Kidney (tissue), 10 donors: ENCODE measurements at regions not wholly inside any gene's neighbourhood (a gene's known extent, or its start where the extent isn't known, plus 50 kb on each side); places are given as distances from the start of the nearest gene placed in this dataset.
"Not testable (repeated sequence)": the region's sequence is repeated elsewhere in the genome, so short reads cannot be mapped to it uniquely, and the experiment has no call there.

Experiments used
- DNase-seq, 5 donors: peaks; one replicate each; pipeline ENCODE4 v3.0.0-alpha.2; 2013 to 2020
- FAIRE-seq: peaks from 2 replicates; lab custom pipeline; 2012; peaks lifted over from hg19 to GRCh38; lab: Jason Lieb, UNC
- H3K27ac ChIP-seq, 2 donors: one replicate each; pipeline ENCODE4 v1.7.0; 2013; ENCODE audit warnings: low read depth in 2 of 2, low read length in 2 of 2, inconsistent platforms in 1 of 2
- H3K27me3 ChIP-seq: one replicate; pipeline ENCODE4 v1.7.1; 2013; ENCODE audit warnings: low read length, inconsistent platforms; ENCODE audit not compliant: control insufficient read depth, insufficient read depth
- H3K36me3 ChIP-seq, 3 donors: one replicate each; pipeline versions ENCODE4 v1.7.0 to v1.7.1; 2013; ENCODE audit warnings: low read length in 3 of 3, control low read depth in 1 of 3, inconsistent platforms in 1 of 3; ENCODE audit not compliant: insufficient read depth in 3 of 3, control insufficient read depth in 2 of 3
- H3K4me1 ChIP-seq, 3 donors: one replicate each; pipeline versions ENCODE4 v1.7.0 to v1.7.1; 2013; ENCODE audit warnings: low read length in 3 of 3, inconsistent platforms in 1 of 3, low read depth in 1 of 3; ENCODE audit not compliant: control insufficient read depth in 2 of 3, insufficient read depth in 2 of 3
- H3K4me3 ChIP-seq, 3 donors: one replicate each; pipeline versions ENCODE4 v1.7.0 to v1.8.1; 2013; ENCODE audit warnings: low read length in 3 of 3, control low read depth in 1 of 3, inconsistent platforms in 1 of 3
- H3K9ac ChIP-seq, 3 donors: one replicate each; pipeline versions ENCODE4 v1.7.0 to v1.7.1; 2013; ENCODE audit warnings: low read length in 3 of 3, control low read depth in 1 of 3, inconsistent platforms in 1 of 3
- H3K9me3 ChIP-seq, 3 donors: one replicate each; pipeline versions ENCODE4 v1.7.0 to v1.7.1; 2013; ENCODE audit warnings: low read length in 3 of 3, control low read depth in 1 of 3, inconsistent platforms in 1 of 3; ENCODE audit not compliant: control insufficient read depth in 2 of 3, insufficient read depth in 1 of 3
- intact Hi-C: fragments of 100-400 bp; cut with DNase I; formaldehyde crosslinking; loops from one replicate; pipeline ENCODE4 v1.11.1; 2022
- donor health status: control.
- donor health status: control.
- donor health status: DM: yes; HTN: yes; CAD: no.
- donor health status: Normal renal cell carcinoma (clear cell type).

- H3K27me3 ChIP-seq, DNase-seq, FAIRE-seq, intact Hi-C loops, H3K4me1 ChIP-seq, H3K9ac ChIP-seq, H3K27ac ChIP-seq, H3K4me3 ChIP-seq, H3K36me3 ChIP-seq, H3K9me3 ChIP-seq: not testable (repeated sequence)
Measured at GRCh38 chrY:17759213-17759612, 120.8 kb downstream of the CDY2B start.

- H3K27me3 ChIP-seq, H3K27ac ChIP-seq, H3K36me3 ChIP-seq, H3K9ac ChIP-seq, intact Hi-C loops, FAIRE-seq, H3K4me1 ChIP-seq, DNase-seq, H3K4me3 ChIP-seq, H3K9me3 ChIP-seq: not testable (repeated sequence)
Measured at GRCh38 chrY:17752887-17753497, 127.0 kb downstream of the CDY2B start.

GRCh38 chrY:17739852-17740251 is 140.2 kb downstream of the CDY2B start:
- DNase-seq, H3K36me3 ChIP-seq, H3K27me3 ChIP-seq, H3K27ac ChIP-seq, intact Hi-C loops, H3K9ac ChIP-seq, H3K4me1 ChIP-seq, H3K9me3 ChIP-seq, H3K4me3 ChIP-seq, FAIRE-seq: not testable (repeated sequence)

- H3K27me3 ChIP-seq, FAIRE-seq, H3K27ac ChIP-seq: not testable (repeated sequence)
Measured at GRCh38 chrY:17729474-17729873, 150.5 kb downstream of the CDY2B start.

GRCh38 chrY:17716329-17717043 is 163.5 kb downstream of the CDY2B start:
- H3K9me3 ChIP-seq, FAIRE-seq, H3K4me3 ChIP-seq, intact Hi-C loops, H3K36me3 ChIP-seq, H3K4me1 ChIP-seq, H3K27ac ChIP-seq, DNase-seq, H3K27me3 ChIP-seq, H3K9ac ChIP-seq: not testable (repeated sequence)

More at GRCh38 chrY:17729474-17729873, 150.5 kb downstream of the CDY2B start:
- H3K9me3 ChIP-seq, H3K4me3 ChIP-seq, H3K4me1 ChIP-seq, H3K9ac ChIP-seq, H3K36me3 ChIP-seq, DNase-seq, intact Hi-C loops: not testable (repeated sequence)

- H3K27ac ChIP-seq, H3K4me3 ChIP-seq, H3K27me3 ChIP-seq, intact Hi-C loops, H3K9me3 ChIP-seq, H3K4me1 ChIP-seq, DNase-seq, H3K9ac ChIP-seq, H3K36me3 ChIP-seq, FAIRE-seq: not testable (repeated sequence)
Measured at GRCh38 chrY:17668037-17668436, 212.0 kb downstream of the CDY2B start.

- H3K27me3 ChIP-seq, H3K4me1 ChIP-seq, FAIRE-seq, intact Hi-C loops, H3K9ac ChIP-seq, DNase-seq, H3K27ac ChIP-seq, H3K4me3 ChIP-seq, H3K9me3 ChIP-seq, H3K36me3 ChIP-seq: not testable (repeated sequence)
Measured at GRCh38 chrY:17643052-17643451, 237.0 kb downstream of the CDY2B start.

- intact Hi-C loops, result not testable (repeated sequence)
Measured at GRCh38 chrY:17634484-17634883, 245.5 kb downstream of the CDY2B start.

More at GRCh38 chrY:17634484-17634883, 245.5 kb downstream of the CDY2B start:
- not testable (repeated sequence) for H3K9ac ChIP-seq, DNase-seq, H3K27me3 ChIP-seq, H3K27ac ChIP-seq, H3K4me3 ChIP-seq, FAIRE-seq, H3K36me3 ChIP-seq, H3K9me3 ChIP-seq, H3K4me1 ChIP-seq
